ENCODE measurements at regions not wholly inside any gene's neighbourhood (a gene's known extent, or its start where the extent isn't known, plus 50 kb on each side); places are given as distances from the start of the nearest gene placed in this dataset.

DNA sequence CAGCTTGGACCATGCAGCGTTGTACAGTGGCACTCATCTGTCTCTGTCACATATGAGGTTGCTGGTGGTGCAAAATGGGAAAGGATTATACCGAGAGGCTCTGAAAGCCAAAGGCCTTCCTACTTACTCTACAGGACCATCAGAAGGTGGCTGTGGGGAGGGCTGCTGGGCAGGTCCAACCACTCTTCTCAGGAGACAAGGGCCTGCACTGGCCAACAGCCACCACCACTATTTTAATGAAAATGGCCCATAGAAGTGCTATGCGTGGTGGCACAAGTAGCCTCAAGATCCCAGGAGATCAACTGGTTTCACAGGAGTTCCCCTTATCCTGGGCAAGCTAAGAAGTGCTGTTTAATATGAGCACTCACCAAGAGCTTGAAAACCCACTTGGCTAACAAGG is 52.3 kb downstream of the MRPL57 start:
- TF ChIP-seq ARNT (IDR thresholded peaks at IDR 0.05) (no peak), CTBP1 (IDR thresholded peaks at IDR 0.05; ENCODE audit: borderline replicate concordance) (no peak), ZNF384 (IDR thresholded peaks at IDR 0.05) (no peak), SUZ12 (IDR thresholded peaks at IDR 0.05) (no peak), FOXK2 (IDR thresholded peaks at IDR 0.05) (no peak), TARDBP (IDR thresholded peaks at IDR 0.05) (no peak), LEF1 (IDR thresholded peaks at IDR 0.05; ENCODE audit: borderline replicate concordance) (no peak), SP1 (IDR thresholded peaks at IDR 0.05) (no peak), ELF4 (IDR thresholded peaks at IDR 0.05) (no peak), FOXM1 (IDR thresholded peaks at IDR 0.05; ENCODE audit: borderline replicate concordance) (no peak), FOXA1 (IDR thresholded peaks at IDR 0.05) (no peak), NFRKB (IDR thresholded peaks at IDR 0.05) (no peak)
- CTCF ChIA-PET = no interaction called here
- POLR2A ChIA-PET = no interaction called here
- no peak for DNase-seq (ENCODE audit: extremely low spot score)

DNA sequence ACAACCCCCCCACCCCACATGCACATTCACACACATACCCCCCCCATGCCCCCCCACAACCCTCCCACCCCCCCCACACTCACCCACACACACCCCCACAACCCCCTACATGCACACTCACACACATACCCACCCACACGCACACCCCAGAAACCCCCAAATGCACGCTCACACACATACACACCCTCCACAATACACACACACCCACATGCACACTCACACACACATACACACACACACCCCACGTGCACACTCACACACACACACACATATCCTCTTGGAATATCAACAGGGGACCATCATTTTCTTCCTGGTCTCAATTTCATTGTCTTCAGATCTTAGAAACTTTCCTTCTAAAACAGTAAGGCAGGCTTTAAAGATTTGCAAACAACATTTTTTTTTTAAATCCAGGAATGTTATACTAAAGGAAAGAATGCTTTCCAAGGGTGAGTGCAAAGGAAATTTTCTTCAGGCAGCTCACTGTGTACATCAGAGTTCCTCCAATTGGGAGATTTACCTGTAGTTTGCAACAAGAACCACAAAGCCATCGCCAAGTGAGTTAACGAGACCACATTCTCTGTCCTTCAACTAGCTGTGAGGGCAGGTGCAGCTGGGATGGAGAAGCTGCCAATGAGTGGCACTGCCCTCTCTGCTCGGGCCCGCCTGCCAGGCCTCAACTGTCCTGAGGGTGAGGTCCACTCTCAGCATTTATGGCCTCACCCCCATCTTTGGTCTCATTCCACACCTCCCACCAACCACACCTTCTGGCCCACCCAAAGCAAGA is 53.0 kb downstream of the MRPL57 start:
- DNase-seq (ENCODE audit: extremely low spot score) = no peak
- CTCF ChIA-PET = no interaction called here
- POLR2A ChIA-PET = no interaction called here
- TF ChIP-seq, protein P1, sequence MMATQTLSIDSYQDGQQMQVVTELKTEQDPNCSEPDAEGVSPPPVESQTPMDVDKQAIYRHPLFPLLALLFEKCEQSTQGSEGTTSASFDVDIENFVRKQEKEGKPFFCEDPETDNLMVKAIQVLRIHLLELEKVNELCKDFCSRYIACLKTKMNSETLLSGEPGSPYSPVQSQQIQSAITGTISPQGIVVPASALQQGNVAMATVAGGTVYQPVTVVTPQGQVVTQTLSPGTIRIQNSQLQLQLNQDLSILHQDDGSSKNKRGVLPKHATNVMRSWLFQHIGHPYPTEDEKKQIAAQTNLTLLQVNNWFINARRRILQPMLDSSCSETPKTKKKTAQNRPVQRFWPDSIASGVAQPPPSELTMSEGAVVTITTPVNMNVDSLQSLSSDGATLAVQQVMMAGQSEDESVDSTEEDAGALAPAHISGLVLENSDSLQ (IDR thresholded peaks at IDR 0.05) = no peak
- TF ChIP-seq NFRKB (IDR thresholded peaks at IDR 0.05) = no peak
- TF ChIP-seq HDGF (IDR thresholded peaks at IDR 0.05; ENCODE audit: borderline replicate concordance) = no peak
- TF ChIP-seq ELF4 (IDR thresholded peaks at IDR 0.05) = no peak
- TF ChIP-seq LEF1 (IDR thresholded peaks at IDR 0.05; ENCODE audit: borderline replicate concordance) = no peak
- TF ChIP-seq FOXK2 (IDR thresholded peaks at IDR 0.05) = no peak
- TF ChIP-seq FOXA1 (IDR thresholded peaks at IDR 0.05) = no peak
- no peak for TF ChIP-seq TARDBP (IDR thresholded peaks at IDR 0.05)
- no peak for TF ChIP-seq CTBP1 (IDR thresholded peaks at IDR 0.05; ENCODE audit: borderline replicate concordance)

DNA sequence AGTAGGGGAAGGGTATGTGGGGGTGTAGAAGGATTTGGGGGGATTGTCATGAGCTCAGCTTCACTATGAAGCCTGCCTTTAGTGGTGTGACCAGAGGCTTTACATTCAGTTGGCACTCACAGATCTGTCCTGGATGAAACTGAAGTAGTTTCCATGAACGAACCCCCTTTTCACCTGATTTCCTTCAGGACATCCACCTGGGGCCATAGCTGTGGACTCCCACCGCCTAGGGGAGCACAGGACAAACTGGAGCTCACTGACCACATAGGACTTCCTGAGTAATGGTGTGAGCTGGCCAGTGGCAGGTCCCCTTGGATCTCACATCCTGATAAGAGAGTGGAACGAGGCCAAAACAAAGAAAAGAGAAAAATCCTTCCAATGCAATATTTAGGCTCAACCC is 54.1 kb downstream of the MRPL57 start:
- DNase-seq (ENCODE audit: extremely low spot score) = no peak
- POLR2A ChIA-PET = no interaction called here
- TF ChIP-seq CTBP1 (IDR thresholded peaks at IDR 0.05; ENCODE audit: borderline replicate concordance) = no peak
- TF ChIP-seq ARNT (IDR thresholded peaks at IDR 0.05) = no peak
- TF ChIP-seq NFRKB (IDR thresholded peaks at IDR 0.05) = no peak
- TF ChIP-seq L3MBTL2 (conservative IDR thresholded peaks at IDR 0.05) = no peak
- no peak for TF ChIP-seq ELF4 (IDR thresholded peaks at IDR 0.05)
- no peak for TF ChIP-seq HDGF (IDR thresholded peaks at IDR 0.05; ENCODE audit: borderline replicate concordance)
- no peak for TF ChIP-seq SP1 (IDR thresholded peaks at IDR 0.05)
- no peak for TF ChIP-seq SUZ12 (IDR thresholded peaks at IDR 0.05)
- TF ChIP-seq BHLHE40 (IDR thresholded peaks at IDR 0.05; ENCODE audit: borderline replicate concordance) = no peak
- TF ChIP-seq, protein P1 (IDR thresholded peaks at IDR 0.05) = no peak
- TF ChIP-seq FOXA1 (IDR thresholded peaks at IDR 0.05) = no peak
- TF ChIP-seq FOXK2 (IDR thresholded peaks at IDR 0.05) = no peak
- CTCF ChIA-PET = no interaction called here

DNA sequence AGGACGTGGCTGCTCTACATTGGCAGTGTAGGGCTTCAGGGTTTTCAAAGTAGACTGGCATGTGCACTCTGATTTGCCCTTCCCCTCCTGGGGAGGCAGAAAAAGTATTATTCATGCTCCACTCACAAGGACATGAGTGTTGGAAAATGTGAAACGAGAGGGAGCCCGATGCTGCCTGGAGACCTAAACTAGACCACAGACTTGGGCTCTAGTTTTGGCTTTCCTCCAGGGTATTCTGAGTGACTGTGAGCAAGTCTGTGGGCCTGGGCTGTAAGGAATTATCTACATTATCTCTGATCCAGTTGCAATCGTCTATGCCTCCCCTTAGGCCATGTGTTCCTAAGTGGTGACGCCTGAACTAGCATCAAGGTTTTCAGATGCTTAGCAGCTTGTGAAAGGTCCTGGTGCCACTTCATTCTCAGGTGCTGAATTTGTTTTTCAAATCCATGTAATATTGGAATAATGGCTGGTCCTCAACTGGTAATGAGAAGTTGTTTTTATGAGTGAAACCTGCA is 55.0 kb downstream of the MRPL57 start:
- CTCF ChIA-PET = no interaction called here
- no peak for DNase-seq (ENCODE audit: extremely low spot score)
- POLR2A ChIA-PET = no interaction called here
- no peak for TF ChIP-seq SP1 (IDR thresholded peaks at IDR 0.05)
- no peak for TF ChIP-seq FOXM1 (IDR thresholded peaks at IDR 0.05; ENCODE audit: borderline replicate concordance)
- no peak for TF ChIP-seq BHLHE40 (IDR thresholded peaks at IDR 0.05; ENCODE audit: borderline replicate concordance)
- TF ChIP-seq SUZ12 (IDR thresholded peaks at IDR 0.05) = no peak
- TF ChIP-seq NFRKB (IDR thresholded peaks at IDR 0.05) = no peak
- TF ChIP-seq HDGF (IDR thresholded peaks at IDR 0.05; ENCODE audit: borderline replicate concordance) = no peak
- no peak for TF ChIP-seq ARNT (IDR thresholded peaks at IDR 0.05)
- TF ChIP-seq ELF4 (IDR thresholded peaks at IDR 0.05) = no peak

DNA sequence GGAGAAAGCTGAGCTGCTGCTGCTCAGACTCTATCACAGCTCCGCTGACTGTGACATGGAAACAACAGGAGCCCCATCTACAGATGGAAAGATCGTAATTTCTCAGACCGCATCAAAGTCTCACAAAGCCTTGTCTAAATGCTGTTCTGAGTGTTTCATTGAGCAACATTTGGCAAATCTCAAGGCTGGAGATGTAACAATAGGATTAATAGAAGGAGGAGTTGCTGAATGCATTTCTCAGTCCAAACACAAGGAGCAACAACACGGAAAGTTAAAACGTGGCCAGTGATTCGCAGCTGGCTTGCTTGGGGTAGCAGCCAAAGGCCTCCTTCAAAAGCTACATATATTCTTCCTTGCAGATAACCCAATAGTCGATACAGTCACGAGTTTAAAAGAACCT is 55.7 kb downstream of the MRPL57 start:
- TF ChIP-seq HDGF (IDR thresholded peaks at IDR 0.05; ENCODE audit: borderline replicate concordance) = no peak
- no peak for TF ChIP-seq ARNT (IDR thresholded peaks at IDR 0.05)
- no peak for TF ChIP-seq CTBP1 (IDR thresholded peaks at IDR 0.05; ENCODE audit: borderline replicate concordance)
- TF ChIP-seq BHLHE40 (IDR thresholded peaks at IDR 0.05; ENCODE audit: borderline replicate concordance) = no peak
- no peak for DNase-seq (ENCODE audit: extremely low spot score)
- ChIA-PET CTCF (interaction anchor here (0.7 kb wide), 1 partner anchor 10 kb away, joined by 4 read pairs; no protein-coding TSS in a partner anchor), POLR2A (no interaction called here)

DNA sequence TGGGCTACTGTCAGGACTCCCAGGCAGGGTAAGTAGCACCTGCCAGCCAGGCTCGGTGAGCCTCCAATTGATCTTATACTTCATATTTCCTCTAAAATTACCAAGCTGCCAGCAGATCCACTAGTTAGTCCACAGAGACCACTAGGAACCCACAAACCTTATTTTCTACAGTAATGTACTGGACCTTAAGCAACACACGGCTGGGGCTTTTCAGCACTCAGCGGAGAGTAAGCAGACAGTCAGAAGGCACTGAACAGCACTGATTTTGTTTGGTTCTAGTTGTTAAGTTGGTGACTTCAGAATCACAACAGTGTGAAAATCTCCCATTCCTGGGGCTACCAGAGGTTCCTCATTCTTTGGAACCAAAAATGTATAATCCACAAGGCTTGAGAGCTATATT is 56.1 kb downstream of the MRPL57 start:
- CTCF ChIA-PET = interaction anchor here (0.7 kb wide), 1 partner anchor 11 kb away, joined by 4 read pairs; no protein-coding TSS in a partner anchor
- POLR2A ChIA-PET = no interaction called here
- no peak for TF ChIP-seq SP1 (IDR thresholded peaks at IDR 0.05)
- no peak for TF ChIP-seq ARNT (IDR thresholded peaks at IDR 0.05)
- no peak for TF ChIP-seq FOXK2 (IDR thresholded peaks at IDR 0.05)
- no peak for TF ChIP-seq SUZ12 (IDR thresholded peaks at IDR 0.05)
- no peak for TF ChIP-seq TARDBP (IDR thresholded peaks at IDR 0.05)
- TF ChIP-seq FOXA1 (IDR thresholded peaks at IDR 0.05) = no peak
- no peak for TF ChIP-seq ZNF384 (IDR thresholded peaks at IDR 0.05)
- no peak for TF ChIP-seq CTBP1 (IDR thresholded peaks at IDR 0.05; ENCODE audit: borderline replicate concordance)
- TF ChIP-seq, protein P1 (IDR thresholded peaks at IDR 0.05) = no peak
- no peak for TF ChIP-seq BHLHE40 (IDR thresholded peaks at IDR 0.05; ENCODE audit: borderline replicate concordance)
- no peak for TF ChIP-seq FOXM1 (IDR thresholded peaks at IDR 0.05; ENCODE audit: borderline replicate concordance)
- TF ChIP-seq ELF4 (IDR thresholded peaks at IDR 0.05) = no peak
- no peak for TF ChIP-seq L3MBTL2 (conservative IDR thresholded peaks at IDR 0.05)
- TF ChIP-seq HDGF (IDR thresholded peaks at IDR 0.05; ENCODE audit: borderline replicate concordance) = no peak
- DNase-seq (ENCODE audit: extremely low spot score) = no peak

Measured in HEK293T (cell line).